Femur (tissue), 1 donor: ENCODE measurements at regions not wholly inside any gene's neighbourhood (a gene's known extent, or its start where the extent isn't known, plus 50 kb on each side); places are given as distances from the start of the nearest gene placed in this dataset.
"Not testable (repeated sequence)": the region's sequence is repeated elsewhere in the genome, so short reads cannot be mapped to it uniquely, and the experiment has no call there.

Experiments used
- DNase-seq: peaks from one replicate; pipeline ENCODE4 v3.0.0-alpha.2; 2017

GRCh38 chr2:87658976-87659375, 88.9 kb upstream of the PLGLB2 start:
- not testable (repeated sequence) for DNase-seq

- not testable (repeated sequence) for DNase-seq
These were observed 87.7 kb upstream of the PLGLB2 start for GRCh38 chr2:87660164-87660563.

DNA sequence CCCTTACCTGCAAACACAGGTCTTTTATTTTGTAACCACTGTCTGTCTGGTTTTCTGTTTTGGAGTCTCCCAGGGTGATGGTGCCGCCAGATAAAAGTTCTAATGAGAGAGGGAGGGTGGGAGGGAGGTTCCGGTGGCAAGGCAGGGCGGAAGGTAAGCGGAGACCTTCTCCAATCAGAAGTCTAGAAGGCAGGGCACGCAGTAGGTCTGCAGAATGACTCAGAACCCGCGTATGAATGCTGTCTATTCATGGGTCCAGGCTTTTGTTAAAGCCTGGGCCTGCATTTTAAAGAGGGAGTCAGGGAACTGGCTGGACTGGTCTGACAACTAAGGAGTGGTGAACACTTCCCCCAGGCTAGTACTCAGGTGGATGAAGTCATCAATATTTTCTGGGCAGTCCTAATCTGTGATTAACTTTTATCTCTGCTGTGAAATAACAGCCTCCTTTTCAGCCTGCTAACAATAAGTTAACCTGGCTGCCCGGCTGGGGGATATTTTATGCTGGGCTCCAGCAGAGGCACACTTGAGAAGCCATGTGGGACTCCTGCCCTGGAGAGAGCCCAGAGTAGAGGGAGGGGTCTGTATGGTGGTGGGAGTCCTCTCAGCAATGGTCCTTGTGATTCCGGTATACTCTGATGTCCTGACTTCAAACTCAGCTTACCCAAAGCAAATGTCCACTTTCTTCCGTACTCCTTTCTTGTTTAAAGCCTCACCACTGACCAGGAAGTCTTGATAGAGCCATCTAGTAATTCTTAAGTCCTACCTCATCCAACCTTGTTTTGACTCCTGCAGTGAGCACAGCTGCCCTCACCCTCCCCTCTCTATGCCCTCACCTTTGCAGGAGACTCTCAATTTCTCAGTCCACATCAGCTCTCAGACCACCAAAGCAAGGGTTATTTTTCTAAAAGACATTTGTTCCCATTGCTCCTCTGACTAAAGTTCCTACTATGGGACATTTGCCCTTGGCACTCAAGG, 85.3 kb upstream of the PLGLB2 start:
- not testable (repeated sequence) for DNase-seq

DNA sequence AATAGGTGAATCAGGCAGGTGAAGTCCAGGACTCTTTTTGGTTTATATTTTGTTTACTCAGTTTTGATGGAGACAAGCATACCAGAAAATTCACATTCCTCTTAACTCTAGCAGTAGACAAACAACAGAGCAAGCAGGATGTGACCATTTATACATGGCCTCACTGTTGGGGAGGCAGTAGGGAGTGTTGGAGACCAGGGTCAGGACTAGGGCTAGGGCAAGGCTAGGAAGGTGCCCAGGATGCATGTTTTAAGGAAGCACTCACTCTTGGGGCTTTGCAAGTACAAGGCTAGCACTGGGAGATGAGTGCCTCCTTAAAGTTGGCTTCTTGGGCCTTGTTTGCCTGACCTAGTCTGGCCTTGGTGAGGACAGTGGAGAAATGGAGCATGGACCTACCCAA, 84.5 kb upstream of the PLGLB2 start:
- DNase-seq: not testable (repeated sequence)

GRCh38 chr2:87667027-87667426, 80.9 kb upstream of the PLGLB2 start:
- not testable (repeated sequence) for DNase-seq

- DNase-seq: not testable (repeated sequence)
These were observed 79.5 kb upstream of the PLGLB2 start for GRCh38 chr2:87668361-87668760.

DNA sequence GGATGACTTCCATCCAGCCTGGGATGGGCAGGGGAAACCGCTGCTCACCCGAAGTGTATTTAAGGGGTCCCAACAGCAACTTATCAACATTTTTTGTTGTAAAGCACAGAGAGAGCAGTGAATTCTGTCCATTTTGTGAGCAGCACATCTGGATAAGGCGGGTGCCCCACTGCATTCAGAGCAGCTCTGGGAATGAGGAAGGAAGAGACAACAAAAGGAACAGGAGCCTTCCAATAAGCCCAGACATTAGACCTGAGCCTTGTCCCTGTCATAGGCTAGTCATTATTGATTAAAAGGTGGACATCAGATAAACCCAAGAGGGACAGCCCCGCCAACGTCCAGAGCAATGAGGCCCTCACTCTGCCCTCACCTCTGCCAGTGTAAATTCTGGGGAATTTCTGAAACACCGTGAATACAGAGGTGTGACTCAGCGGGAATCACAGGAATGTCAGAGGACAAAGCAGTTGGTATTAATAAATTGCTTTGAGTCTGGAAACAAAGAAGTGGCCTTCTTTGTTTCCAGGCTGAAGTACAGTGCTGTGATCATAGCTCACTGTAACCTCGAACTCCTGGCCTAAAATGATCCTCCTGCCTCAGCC, 78.2 kb upstream of the PLGLB2 start:
- DNase-seq: not testable (repeated sequence)

DNA sequence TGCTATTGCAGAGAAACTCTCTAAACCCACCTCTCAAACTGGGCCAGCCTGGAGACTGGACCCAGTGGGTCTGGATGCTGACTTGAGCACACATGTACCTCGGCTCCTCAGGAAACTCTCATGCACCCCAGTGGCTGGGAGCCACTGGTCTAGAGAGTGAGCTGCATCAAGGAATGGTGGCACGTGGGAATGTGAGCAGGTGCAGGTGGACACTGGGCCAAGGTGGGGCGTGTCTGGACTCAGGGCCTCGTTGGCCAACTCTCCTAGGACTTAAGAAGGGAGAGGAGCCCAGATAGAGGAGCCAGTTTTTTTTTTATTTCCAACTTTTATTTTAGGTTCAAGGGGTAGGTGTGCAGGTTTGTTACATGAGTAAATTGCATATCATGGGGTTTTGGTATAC, 75.5 kb upstream of the PLGLB2 start:
- not testable (repeated sequence) for DNase-seq

GRCh38 chr2:87674729-87675128, 73.2 kb upstream of the PLGLB2 start:
- DNase-seq: not testable (repeated sequence)

DNA sequence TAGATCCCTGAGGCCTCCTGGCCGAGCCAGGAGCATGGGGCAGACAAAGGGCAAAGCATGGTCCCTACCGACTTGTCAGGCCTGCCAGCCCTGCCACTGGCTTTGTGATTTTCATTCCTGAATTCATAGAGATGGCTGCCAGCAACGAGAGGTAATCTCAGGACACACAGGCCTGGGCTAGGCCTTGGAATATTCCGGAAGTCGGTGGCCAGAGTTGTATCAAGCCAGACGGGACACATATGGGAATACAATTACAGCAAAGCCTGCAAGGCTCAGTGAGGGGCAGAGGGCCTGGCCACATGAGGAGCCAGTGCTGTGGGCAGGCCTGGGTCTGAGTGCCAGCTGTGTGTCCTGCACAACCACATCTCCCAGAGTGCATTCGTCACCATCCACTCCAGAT, 72.4 kb upstream of the PLGLB2 start:
- DNase-seq: not testable (repeated sequence)

GRCh38 chr2:87677421-87677923, 70.4 kb upstream of the PLGLB2 start:
- DNase-seq: not testable (repeated sequence)

- not testable (repeated sequence) for DNase-seq
These were observed 69.1 kb upstream of the PLGLB2 start for GRCh38 chr2:87678742-87679173.

DNA sequence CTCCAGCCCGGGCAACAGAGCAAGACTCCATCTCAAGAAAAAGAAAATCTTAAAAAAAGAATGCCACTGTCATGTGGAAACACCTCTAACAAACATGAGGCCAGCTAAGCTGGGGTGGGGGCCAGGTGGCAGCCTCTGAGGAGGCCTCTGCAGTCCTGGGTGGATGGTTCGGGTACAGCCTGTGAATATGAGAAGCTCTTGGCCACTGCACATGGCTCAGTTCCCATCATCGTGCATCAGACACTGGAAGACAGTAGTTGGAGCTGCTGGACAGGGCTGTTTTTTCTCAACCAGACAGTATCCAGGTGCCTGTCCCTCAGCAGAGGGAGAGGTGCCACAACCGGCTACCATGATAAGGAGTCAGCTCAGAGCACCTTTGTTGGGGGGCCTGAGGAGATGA, 67.9 kb upstream of the PLGLB2 start:
- DNase-seq: not testable (repeated sequence)

GRCh38 chr2:87680691-87681090, 67.2 kb upstream of the PLGLB2 start:
- DNase-seq: not testable (repeated sequence)

DNA sequence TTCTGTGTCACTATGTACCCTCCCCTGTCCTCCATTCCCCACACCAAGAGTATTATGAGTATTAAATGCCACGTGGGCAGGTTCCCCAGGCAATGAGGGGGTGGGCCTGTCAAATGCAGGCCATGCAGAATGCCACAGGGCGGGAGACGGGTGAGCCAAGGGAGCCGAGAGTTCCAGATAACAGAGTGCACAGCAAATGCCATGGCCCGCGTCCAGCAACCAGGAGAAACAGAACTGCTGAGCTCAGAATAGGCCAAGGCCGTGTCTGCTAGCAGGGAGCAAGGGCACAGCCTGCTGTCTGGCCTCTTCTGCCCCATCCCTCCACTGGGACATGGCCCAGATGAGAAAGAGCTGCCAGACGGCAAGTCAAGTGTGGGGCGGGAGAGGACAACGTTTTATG, 64.4 kb upstream of the PLGLB2 start:
- peak; percentile 15 for DNase-seq

DNA sequence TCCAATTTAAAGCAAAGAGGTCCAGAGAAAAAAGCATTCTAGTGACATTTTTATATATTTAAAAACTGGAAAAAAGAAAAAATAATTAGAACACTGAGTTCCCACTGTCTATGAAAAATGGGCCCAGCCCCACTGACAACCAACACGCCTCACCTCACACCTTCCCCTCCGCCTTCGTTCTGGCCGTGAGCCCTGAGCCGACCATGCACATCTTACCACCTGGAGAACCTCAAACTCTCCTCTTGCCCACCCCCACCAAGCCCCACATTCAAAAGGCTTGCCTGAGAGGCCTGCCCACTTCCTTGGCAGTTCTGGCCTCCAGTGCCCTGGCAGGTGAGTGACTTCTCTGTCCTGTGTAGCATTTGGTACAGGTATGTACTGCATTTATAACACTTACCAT, 63.9 kb upstream of the PLGLB2 start:
- DNase-seq: not testable (repeated sequence)

DNA sequence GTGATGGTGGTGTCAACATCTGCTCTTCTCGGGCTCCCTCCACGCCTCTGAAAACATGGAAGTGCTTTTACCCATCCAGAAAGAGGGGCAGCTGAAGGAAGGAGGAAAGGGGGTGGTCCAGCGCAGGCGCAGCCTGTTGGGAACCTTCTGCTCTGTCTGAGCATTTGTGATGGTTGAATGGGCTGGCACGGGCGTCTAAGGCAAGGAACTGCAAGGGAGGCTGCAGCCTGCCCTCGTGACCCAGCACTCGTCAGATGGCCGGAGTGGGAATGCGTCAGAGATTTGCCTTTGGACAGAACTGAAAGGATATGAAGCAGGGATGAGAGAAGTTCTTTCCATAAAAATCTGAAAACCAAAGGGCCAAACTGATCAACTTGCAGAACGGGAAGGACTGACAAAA, 62.3 kb upstream of the PLGLB2 start:
- not testable (repeated sequence) for DNase-seq

DNA sequence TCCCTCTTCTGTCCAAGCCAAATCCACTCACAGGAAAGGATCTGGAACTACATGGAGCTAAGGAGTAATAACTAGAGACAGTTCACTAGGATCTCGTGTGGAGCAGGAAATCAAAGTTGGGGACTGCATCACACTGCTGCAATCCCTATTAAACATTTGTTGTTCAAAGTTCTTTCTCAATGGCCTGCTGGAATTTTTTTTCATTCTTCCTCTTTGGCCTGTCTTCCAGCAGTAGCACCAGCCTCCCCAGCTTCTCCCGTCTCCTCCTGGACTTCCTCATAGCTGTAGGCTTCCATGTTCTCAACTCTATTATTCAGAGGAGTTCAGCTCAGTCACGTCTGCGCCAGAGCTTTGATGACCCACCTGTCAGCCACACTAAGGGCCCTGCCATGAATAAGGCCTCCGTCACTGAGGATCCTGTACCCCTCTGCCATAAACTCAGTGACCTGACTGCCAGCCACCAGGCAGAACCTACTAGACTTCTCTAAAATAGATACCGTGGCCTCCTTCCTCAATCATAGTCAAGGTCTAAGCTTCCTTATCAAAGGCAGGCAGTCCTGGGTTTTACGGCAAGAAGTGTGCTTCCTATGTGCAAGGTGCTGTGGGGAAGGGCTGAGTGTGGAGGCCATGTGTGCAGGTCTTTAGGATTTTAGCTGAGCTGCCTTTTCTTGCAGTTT, 60.9 kb upstream of the PLGLB2 start:
- not testable (repeated sequence) for DNase-seq

DNA sequence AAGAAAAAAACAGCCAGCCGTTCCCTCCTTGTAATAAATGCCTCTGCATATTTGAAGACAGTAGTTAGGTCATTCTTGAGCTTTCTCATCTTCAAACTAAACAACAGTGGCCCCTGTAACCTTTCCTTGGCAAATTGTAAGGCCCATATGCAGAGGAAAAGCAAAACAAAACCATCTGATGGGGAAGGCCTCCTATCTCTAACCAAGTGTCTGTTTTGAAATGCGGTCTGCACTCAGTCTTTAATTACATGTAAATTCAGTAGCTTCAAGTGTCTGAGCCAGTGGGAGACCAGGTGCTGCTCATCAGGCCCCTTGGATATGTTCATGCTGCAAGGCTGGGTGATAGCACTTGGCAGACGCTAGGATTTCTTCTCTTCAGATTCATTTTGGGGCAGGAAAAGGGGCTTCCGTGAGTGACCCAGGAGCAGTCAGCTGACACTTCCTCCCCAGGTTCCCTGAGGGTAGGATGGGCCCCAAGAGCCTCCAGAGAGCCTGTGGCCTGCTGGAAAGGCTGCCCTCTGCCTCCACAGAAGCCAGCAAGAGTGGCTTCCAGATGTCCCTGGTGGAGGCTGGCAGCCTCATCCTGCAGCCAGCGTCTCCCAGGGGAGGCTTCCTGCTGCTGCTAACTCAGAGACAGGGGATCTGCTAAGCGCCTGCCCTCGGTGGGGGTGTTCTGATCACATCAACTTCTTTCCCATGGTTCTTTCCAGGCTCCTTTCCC, 60.2 kb upstream of the PLGLB2 start:
- not testable (repeated sequence) for DNase-seq

GRCh38 chr2:87691899-87692592, 55.8 kb upstream of the PLGLB2 start:
- not testable (repeated sequence) for DNase-seq

DNA sequence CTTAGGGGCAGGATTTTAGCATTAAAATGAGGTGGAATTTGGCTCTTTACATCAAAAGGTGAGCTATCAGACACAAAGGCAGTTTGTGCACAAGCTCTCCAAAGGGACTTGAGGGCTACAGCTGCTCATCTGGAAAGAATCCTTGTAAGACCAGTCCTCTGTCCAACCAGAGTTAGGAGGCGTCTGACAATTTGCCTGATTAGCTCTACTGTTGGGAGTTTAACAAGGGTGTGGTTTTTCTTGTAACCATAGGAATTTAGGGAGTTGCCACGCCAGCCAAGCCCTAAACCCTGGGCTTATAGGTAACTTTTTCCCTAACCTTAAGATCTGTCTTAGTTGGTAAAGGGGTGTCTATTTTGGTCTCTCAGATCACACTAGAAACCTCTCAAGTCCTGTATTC, 55.0 kb upstream of the PLGLB2 start:
- not testable (repeated sequence) for DNase-seq

DNA sequence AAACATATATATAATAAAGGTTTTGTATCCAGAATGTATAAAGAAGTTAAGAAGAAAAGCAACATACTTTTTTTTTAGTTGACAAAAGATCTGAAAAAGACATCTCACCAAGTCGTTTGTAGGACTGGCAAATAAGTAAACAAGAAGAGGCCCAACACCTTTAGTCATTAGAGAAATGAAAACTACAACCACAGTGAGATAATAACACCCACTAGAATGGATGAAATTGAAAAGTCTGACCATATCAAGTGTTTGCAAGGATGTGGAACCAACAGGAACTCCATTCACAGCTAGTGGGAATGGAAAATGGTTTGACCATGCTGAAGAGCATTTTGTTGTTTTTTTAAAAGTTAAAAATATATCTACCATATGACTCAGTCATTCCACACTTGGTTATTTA, 54.0 kb upstream of the PLGLB2 start:
- not testable (repeated sequence) for DNase-seq
